ENCODE measurements at regions not wholly inside any gene's neighbourhood (a gene's known extent, or its start where the extent isn't known, plus 50 kb on each side); places are given as distances from the start of the nearest gene placed in this dataset.

DNA sequence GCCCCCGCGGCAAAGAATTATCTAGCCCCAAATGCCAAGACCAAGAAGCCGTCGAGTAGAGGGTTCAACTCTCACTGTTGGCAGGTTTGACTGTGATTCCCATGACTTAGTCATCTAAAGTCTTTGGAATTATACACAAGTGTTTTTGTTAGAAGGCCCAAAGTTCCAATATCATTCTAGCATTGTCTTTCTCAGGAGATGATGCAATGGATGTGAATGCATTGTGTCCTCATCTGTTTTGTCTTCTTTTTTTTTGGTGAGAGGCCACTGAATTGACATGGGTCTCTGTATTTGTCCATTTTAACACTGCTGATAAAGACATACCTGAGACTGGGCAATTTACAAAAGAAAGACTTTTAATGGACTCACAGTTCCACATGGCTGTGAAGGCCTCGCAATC, 290.5 kb upstream of the ZFP64 start:
- no peaks in the 10 kb centered on the region for H3K27me3 ChIP-seq (replicated peaks; ENCODE audit: insufficient read depth, low read depth, low read length, poor library complexity)
- ChIA-PET CTCF (no interaction called here), POLR2A (ENCODE audit: low non-redundant PET) (no interaction called here)
- H3K36me3 ChIP-seq (ENCODE audit: insufficient read depth, low read length, poor library complexity, severe bottlenecking): no peaks in the 10 kb centered on the region
- no peaks in the 10 kb centered on the region for H3K9me3 ChIP-seq (ENCODE audit: low read depth, low read length, poor library complexity, severe bottlenecking)
- TF ChIP-seq EZH2 (IDR thresholded peaks at IDR 0.05; ENCODE audit: borderline replicate concordance, low read depth, low read length, poor library complexity, severe bottlenecking): no peak
- TF ChIP-seq, protein P1, sequence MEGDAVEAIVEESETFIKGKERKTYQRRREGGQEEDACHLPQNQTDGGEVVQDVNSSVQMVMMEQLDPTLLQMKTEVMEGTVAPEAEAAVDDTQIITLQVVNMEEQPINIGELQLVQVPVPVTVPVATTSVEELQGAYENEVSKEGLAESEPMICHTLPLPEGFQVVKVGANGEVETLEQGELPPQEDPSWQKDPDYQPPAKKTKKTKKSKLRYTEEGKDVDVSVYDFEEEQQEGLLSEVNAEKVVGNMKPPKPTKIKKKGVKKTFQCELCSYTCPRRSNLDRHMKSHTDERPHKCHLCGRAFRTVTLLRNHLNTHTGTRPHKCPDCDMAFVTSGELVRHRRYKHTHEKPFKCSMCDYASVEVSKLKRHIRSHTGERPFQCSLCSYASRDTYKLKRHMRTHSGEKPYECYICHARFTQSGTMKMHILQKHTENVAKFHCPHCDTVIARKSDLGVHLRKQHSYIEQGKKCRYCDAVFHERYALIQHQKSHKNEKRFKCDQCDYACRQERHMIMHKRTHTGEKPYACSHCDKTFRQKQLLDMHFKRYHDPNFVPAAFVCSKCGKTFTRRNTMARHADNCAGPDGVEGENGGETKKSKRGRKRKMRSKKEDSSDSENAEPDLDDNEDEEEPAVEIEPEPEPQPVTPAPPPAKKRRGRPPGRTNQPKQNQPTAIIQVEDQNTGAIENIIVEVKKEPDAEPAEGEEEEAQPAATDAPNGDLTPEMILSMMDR (conservative IDR thresholded peaks at IDR 0.05; ENCODE audit: low read depth, low read length): no peak
- no TSS peak for BruUV-seq (replicated peaks)
- H3K4me1 ChIP-seq (ENCODE audit: insufficient read depth, low read length, poor library complexity, severe bottlenecking): peaks cover 4% of the 10 kb centered on the region
- H3K27ac ChIP-seq (ENCODE audit: low read depth, low read length, poor library complexity, severe bottlenecking): no peak overlapping the region
- intact Hi-C loops (cut with micrococcal nuclease; ENCODE audit: unreplicated experiment): no loop called here
- no peak overlapping the region for H3K4me3 ChIP-seq (ENCODE audit: low read depth, low read length, poor library complexity, severe bottlenecking)
- no peak for DNase-seq (ENCODE audit: low spot score)

DNA sequence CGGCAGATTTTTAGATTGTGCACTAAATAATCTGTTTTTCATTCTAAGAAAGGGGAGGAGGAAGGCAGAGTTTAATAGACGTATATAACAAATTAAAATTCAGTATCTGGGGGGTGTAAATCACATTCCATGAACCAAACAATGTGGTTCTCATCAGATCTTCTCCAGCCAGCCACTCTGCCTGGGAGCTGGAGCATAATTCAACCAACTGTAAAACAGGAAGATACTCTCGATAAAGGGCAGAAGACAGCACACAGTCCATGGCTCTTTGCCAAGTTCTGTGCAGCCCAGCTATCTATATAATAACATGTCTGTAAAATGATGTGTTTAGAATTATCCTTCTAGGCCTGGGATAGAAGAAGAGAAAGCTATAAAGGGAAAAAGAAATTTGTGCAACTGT, 289.9 kb upstream of the ZFP64 start:
- no peak overlapping the region for H3K4me3 ChIP-seq (ENCODE audit: low read depth, low read length, poor library complexity, severe bottlenecking)
- H3K27ac ChIP-seq (ENCODE audit: low read depth, low read length, poor library complexity, severe bottlenecking): no peak overlapping the region
- no TSS peak for BruUV-seq (replicated peaks)
- no peaks in the 10 kb centered on the region for H3K36me3 ChIP-seq (ENCODE audit: insufficient read depth, low read length, poor library complexity, severe bottlenecking)
- ChIA-PET CTCF (no interaction called here), POLR2A (ENCODE audit: low non-redundant PET) (no interaction called here)
- no peaks in the 10 kb centered on the region for H3K27me3 ChIP-seq (replicated peaks; ENCODE audit: insufficient read depth, low read depth, low read length, poor library complexity)
- peaks cover 4% of the 10 kb centered on the region for H3K4me1 ChIP-seq (ENCODE audit: insufficient read depth, low read length, poor library complexity, severe bottlenecking)
- no peak for TF ChIP-seq EZH2 (IDR thresholded peaks at IDR 0.05; ENCODE audit: borderline replicate concordance, low read depth, low read length, poor library complexity, severe bottlenecking)
- TF ChIP-seq, protein P1 (conservative IDR thresholded peaks at IDR 0.05; ENCODE audit: low read depth, low read length): no peak
- intact Hi-C loops (cut with micrococcal nuclease; ENCODE audit: unreplicated experiment): no loop called here
- H3K9me3 ChIP-seq (ENCODE audit: low read depth, low read length, poor library complexity, severe bottlenecking): no peaks in the 10 kb centered on the region
- peak; percentile 44 for DNase-seq (ENCODE audit: low spot score)

DNA sequence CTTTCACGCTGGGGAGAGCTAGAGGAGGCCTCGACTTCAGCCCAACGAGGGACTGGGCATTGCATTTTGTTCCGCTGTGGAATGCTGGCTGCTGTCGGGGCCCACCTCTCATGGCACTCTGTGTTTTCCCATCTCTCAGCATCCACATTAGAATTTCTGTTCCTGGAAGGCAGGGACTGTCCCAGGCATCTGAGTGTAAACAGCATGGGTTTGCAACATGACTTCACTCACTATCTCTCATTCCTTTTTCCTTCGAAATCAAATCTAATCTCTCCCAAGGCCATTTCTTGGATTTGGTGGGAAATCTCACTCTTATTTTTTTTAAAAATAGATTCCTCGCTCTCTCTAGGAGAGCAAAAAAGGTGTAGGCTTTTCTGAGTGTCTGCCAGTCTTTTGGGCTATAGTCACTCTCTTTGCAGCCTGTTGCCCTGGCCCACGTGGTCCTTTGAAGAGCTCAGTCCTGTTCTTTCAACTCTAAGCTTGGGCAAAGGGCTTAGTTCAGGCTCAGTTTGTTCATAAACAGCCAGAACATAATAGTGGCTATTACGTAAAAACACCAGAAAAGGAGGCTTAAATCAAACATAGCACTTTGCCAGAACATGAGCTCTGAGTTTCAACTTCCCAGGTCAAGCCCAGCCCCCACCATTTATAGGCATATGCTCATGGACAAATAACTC, 284.6 kb upstream of the ZFP64 start:
- H3K36me3 ChIP-seq (ENCODE audit: insufficient read depth, low read length, poor library complexity, severe bottlenecking): no peaks in the 10 kb centered on the region
- H3K9me3 ChIP-seq (ENCODE audit: low read depth, low read length, poor library complexity, severe bottlenecking): no peaks in the 10 kb centered on the region
- DNase-seq (ENCODE audit: low spot score): no peak
- ChIA-PET POLR2A (ENCODE audit: low non-redundant PET) (no interaction called here), CTCF (no interaction called here)
- no peak for TF ChIP-seq EZH2 (IDR thresholded peaks at IDR 0.05; ENCODE audit: borderline replicate concordance, low read depth, low read length, poor library complexity, severe bottlenecking)
- TF ChIP-seq, protein P1 (conservative IDR thresholded peaks at IDR 0.05; ENCODE audit: low read depth, low read length): no peak
- intact Hi-C loops (cut with micrococcal nuclease; ENCODE audit: unreplicated experiment): no loop called here
- no peak overlapping the region for H3K27ac ChIP-seq (ENCODE audit: low read depth, low read length, poor library complexity, severe bottlenecking)
- H3K4me1 ChIP-seq (ENCODE audit: insufficient read depth, low read length, poor library complexity, severe bottlenecking): no peaks in the 10 kb centered on the region
- BruUV-seq (replicated peaks): no TSS peak
- no peak overlapping the region for H3K4me3 ChIP-seq (ENCODE audit: low read depth, low read length, poor library complexity, severe bottlenecking)
- no peaks in the 10 kb centered on the region for H3K27me3 ChIP-seq (replicated peaks; ENCODE audit: insufficient read depth, low read depth, low read length, poor library complexity)
